DLD1 (cell line): ENCODE measurements at regions not wholly inside any gene's neighbourhood (a gene's known extent, or its start where the extent isn't known, plus 50 kb on each side); places are given as distances from the start of the nearest gene placed in this dataset.

Experiments used
- in situ Hi-C: cut with HindIII; loops from 2 replicates; pipeline ENCODE4 v1.10.0; 2017; ENCODE audit warnings: low sequenced_read_pairs

- in situ Hi-C loops = no loop called here
These were observed 164.7 kb upstream of the SMAD3 start for GRCh38 chr15:66900586-66901310.

GRCh38 chr15:66901336-66902100 lies 163.9 kb upstream of the SMAD3 start:
- in situ Hi-C loops = no loop called here

DNA sequence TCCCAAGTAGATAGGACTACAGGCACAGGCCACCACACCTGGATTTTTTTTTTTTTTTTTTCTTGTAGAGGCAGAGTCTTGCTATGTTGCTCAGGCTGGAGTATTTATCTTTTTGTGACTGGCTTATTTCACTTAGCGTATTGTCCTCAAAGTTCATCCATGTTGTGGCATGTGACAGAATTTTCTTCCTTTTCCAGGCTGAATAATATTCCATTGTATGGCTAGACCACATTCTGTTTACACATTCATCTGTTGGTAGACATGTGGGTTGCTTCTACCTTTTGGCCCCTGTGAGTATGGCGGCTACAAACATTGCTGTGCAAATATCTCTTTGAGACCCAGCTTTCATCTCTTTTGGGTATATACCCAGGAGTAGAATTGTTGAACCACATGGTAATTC lies 160.2 kb upstream of the SMAD3 start:
- in situ Hi-C loops = no loop called here

- in situ Hi-C loops = no loop called here
These were observed 159.4 kb upstream of the SMAD3 start for GRCh38 chr15:66905954-66906353.

- in situ Hi-C loops = no loop called here
These were observed 158.5 kb upstream of the SMAD3 start for GRCh38 chr15:66906668-66907614.

DNA sequence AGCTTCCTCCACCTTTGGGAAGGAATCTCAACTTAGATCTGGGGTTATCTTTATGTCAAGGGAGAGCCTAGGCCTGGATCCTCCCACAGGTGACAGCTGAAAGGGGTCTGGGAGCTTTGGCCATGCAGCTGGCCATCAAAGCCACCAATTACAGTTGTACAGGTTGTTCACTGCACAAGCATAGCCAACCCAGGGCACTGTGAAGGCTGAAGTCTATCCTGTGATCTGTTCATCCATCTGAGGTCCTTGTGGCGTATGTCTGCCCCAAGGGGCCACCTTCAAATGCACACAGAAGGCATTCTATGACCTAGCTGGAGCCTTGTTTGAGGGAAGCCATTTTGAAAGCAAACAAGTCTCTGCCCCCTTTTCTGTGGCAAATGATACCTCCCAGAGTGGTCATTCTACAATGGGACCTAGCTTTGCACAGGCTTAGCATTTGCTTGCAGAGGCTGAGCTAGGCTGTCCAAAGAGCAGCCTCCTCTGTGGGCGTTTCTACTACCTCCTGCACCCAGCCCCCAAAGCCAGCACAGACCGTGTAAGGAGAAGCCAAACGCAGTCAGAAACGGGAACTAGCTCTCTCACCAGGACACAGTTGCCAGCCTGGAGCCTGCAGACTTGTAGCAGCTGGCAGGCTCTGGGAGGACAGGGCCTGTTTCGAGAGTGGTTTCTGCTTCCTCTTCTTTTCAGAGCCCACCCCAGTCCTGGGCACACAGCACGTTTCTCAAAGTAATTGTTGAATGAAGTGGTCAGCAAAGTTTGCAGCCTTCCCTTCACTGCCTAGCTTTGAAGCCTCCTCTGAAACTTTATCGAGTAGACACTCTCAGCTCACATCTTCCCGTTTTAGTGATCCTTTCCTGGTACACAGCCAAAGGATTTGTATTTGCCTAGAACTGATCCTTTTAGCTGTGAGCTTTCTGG lies 157.3 kb upstream of the SMAD3 start:
- in situ Hi-C loops = no loop called here

GRCh38 chr15:66908744-66909095 lies 156.7 kb upstream of the SMAD3 start:
- in situ Hi-C loops = no loop called here

GRCh38 chr15:66909381-66909890 lies 156.0 kb upstream of the SMAD3 start:
- in situ Hi-C loops = no loop called here

DNA sequence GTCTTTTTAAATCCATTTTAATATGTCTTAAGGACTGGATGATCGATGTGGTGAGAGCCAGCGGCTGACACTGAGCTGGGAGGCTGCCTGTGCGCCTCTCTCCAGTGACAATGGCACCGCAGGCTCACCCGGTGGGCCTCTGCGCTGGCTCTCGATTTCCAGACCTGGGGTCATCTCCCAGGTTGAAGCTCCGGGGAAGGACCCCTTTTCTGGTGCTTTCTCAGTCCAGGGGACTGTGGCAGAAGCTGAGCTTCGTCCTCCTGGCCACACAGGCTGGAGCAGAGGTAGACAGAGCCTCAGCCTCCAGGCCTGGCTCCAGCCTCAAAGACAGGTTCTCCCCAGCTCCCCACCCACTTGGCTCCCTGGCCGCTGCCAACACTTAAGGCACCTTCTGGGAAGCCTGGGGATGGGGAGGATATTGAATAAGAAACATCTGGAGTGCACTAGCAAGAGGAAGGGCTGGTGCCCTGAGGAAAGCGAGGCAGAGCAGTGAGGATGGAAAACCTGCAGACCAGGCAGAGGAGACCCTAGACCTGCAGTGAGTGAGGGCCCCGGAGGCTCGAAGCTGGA lies 154.2 kb upstream of the SMAD3 start:
- in situ Hi-C loops = no loop called here

DNA sequence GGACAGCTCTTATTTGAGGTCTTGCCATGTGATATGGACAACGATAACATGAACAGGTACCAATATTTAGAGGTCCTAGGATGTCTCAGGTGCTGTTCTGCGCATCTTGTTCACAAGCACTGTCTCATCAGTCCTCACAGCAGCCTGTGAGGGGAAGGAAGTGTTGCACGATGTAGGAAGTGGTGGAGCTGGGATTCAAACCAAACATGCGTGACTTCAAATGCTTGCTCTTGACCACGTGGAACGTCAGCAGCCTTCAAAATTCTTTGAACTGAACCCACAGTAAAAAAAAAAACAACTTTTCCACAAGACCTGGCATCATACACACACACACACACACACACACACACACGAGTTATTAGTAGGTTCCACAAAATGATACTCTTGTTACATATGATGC lies 153.4 kb upstream of the SMAD3 start:
- in situ Hi-C loops = no loop called here

- in situ Hi-C loops = no loop called here
These were observed 153.0 kb upstream of the SMAD3 start for GRCh38 chr15:66912441-66912840.

GRCh38 chr15:66917904-66918448 lies 147.4 kb upstream of the SMAD3 start:
- in situ Hi-C loops = no loop called here

DNA sequence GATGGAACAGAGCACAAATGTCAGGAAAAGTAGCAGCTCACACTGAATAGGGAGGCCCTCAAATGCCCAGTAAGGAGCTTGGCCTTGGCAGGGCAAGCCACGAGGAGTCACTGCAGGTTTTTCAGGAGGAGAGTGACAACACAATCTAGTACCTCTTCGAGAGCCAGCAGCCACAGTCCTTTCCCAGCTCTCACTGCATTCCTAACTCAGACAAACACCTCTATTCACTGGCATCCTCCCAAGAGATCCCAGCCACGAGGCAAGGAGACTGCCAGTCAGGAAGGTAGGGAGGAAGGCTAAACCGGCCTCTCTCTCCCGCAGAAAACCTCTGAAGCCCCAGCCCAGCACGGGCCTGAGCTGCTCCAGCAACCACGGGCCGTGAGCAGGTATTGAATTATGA lies 146.0 kb upstream of the SMAD3 start:
- in situ Hi-C loops = no loop called here

- in situ Hi-C loops = no loop called here
These were observed 144.0 kb upstream of the SMAD3 start for GRCh38 chr15:66921319-66921915.

GRCh38 chr15:66922608-66923007 lies 142.8 kb upstream of the SMAD3 start:
- in situ Hi-C loops = no loop called here

GRCh38 chr15:66923438-66923881 lies 141.9 kb upstream of the SMAD3 start:
- in situ Hi-C loops = no loop called here

- in situ Hi-C loops = no loop called here
These were observed 140.5 kb upstream of the SMAD3 start for GRCh38 chr15:66924889-66925288.

DNA sequence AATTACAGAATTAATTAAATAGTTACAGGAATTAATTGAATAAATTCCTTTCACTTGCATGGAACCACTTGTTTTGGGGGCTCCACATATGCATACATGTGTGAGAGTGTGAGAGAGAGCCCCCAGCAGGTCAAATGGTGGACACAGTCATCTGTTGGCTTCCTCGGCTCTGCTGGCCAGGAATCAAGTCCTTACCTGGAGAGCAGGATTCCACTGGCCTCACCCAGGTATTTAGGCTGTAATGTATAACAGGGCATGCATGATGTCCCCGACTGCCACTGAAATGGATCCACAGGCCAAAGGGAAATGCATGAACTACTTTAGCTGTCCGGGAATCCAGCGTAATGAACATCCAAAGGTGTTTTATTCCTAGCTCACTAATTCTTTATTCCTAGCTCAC lies 139.7 kb upstream of the SMAD3 start:
- in situ Hi-C loops = no loop called here
